Stomach smooth muscle (tissue), 2 donors: ENCODE measurements at regions not wholly inside any gene's neighbourhood (a gene's known extent, or its start where the extent isn't known, plus 50 kb on each side); places are given as distances from the start of the nearest gene placed in this dataset.

Experiments used
- H3K27ac ChIP-seq: one replicate; pipeline ENCODE4 v1.7.0; 2013; ENCODE audit warnings: mild to moderate bottlenecking, low read length, inconsistent platforms
- H3K27me3 ChIP-seq, 2 donors: one replicate each; pipeline ENCODE4 v1.7.0; 2013; ENCODE audit warnings: low read length in 2 of 2; ENCODE audit not compliant: insufficient read depth in 2 of 2, control insufficient read depth in 1 of 2
- H3K36me3 ChIP-seq, 2 donors: one replicate each; pipeline ENCODE4 v1.7.0; 2013; ENCODE audit warnings: low read length in 2 of 2; ENCODE audit not compliant: control insufficient read depth in 2 of 2, insufficient read depth in 2 of 2
- H3K4me1 ChIP-seq: one replicate; pipeline ENCODE4 v1.7.0; 2013; ENCODE audit warnings: low read length; ENCODE audit not compliant: control insufficient read depth, insufficient read depth
- H3K4me3 ChIP-seq, 2 donors: one replicate each; pipeline ENCODE4 v1.7.0; 2013; ENCODE audit warnings: low read length in 2 of 2
- H3K9ac ChIP-seq, 2 donors: one replicate each; pipeline ENCODE4 v1.7.0; 2013; ENCODE audit warnings: low read length in 2 of 2, mild to moderate bottlenecking in 1 of 2
- H3K9me3 ChIP-seq, 2 donors: one replicate each; pipeline ENCODE4 v1.7.0; 2013; ENCODE audit warnings: low read length in 2 of 2; ENCODE audit not compliant: control insufficient read depth in 2 of 2
- donor health status: healthy.
- donor health status: Pancreatic carcinoma.

- Histone ChIP-seq H3K27ac (no peak overlapping the region), H3K4me3 (no peak overlapping the region), H3K36me3 (no peaks in the 10 kb centered on the region), H3K27me3 (no peaks in the 10 kb centered on the region), H3K4me1 (peaks cover 16% of the 10 kb centered on the region), H3K9me3 (no peaks in the 10 kb centered on the region), H3K9ac (no peak overlapping the region)
Observed at GRCh38 chr10:78863906-78864239, 204.9 kb upstream of the ZMIZ1 start.

GRCh38 chr10:78864761-78865537 is 203.8 kb upstream of the ZMIZ1 start:
- Histone ChIP-seq H3K27ac (no peak overlapping the region), H3K4me1 (peaks cover 16% of the 10 kb centered on the region), H3K9ac (no peak overlapping the region), H3K36me3 (no peaks in the 10 kb centered on the region), H3K9me3 (no peaks in the 10 kb centered on the region), H3K4me3 (no peak overlapping the region), H3K27me3 (no peaks in the 10 kb centered on the region)

GRCh38 chr10:78865538-78865875 is 203.3 kb upstream of the ZMIZ1 start:
- H3K4me1 ChIP-seq: peaks cover 16% of the 10 kb centered on the region
- no peaks in the 10 kb centered on the region for H3K36me3 ChIP-seq
- H3K4me3 ChIP-seq: no peak overlapping the region
- no peak overlapping the region for H3K9ac ChIP-seq
- H3K27me3 ChIP-seq: no peaks in the 10 kb centered on the region
- H3K27ac ChIP-seq: no peak overlapping the region
- H3K9me3 ChIP-seq: no peaks in the 10 kb centered on the region

DNA sequence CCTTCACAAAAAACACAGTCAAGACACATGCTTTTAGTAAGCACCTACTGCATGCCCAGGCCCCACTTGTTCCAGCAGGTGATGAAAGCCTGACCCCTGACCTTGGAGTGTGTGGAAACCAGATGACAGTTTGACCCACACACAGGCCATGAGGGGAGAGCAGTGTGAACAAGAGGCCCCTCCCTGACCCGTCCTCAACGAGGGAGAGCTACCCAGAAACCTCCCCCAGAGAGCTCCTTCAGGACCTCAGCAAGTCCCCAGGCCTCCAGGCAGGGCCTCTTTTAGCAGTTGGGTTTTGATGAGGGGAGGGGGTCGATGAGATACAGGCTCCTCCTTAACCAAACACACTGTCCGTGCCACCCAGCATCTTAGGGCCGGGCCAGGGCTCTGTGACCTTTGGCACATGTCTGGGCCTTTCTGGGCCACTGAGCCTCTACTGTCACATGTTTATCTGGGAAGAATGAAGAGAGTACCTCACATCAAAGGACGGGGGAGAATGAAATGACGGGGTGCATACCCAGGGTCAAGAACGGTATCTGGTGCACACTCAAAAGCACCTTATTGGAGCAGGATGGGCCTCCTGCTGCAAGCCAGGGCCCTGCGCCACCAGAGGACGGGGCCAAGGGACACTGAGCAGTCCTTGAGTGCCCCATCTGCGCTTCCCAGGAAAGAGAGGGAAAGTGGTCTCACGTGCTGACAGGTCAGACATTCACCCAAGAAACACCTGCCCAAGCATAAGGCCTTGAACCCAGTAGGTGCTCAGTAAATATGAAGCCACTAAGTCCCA is 202.6 kb upstream of the ZMIZ1 start:
- Histone ChIP-seq H3K4me1 (peaks cover 16% of the 10 kb centered on the region), H3K36me3 (no peaks in the 10 kb centered on the region), H3K27ac (no peak overlapping the region), H3K4me3 (no peak overlapping the region), H3K9ac (no peak overlapping the region), H3K27me3 (no peaks in the 10 kb centered on the region), H3K9me3 (no peaks in the 10 kb centered on the region)

GRCh38 chr10:78866731-78867554 is 201.8 kb upstream of the ZMIZ1 start:
- Histone ChIP-seq H3K4me1 (peaks cover 16% of the 10 kb centered on the region), H3K9ac (no peak overlapping the region)

GRCh38 chr10:78867555-78867939 is 201.2 kb upstream of the ZMIZ1 start:
- Histone ChIP-seq H3K4me1 (peaks cover 16% of the 10 kb centered on the region), H3K9ac (no peak overlapping the region), H3K9me3 (no peaks in the 10 kb centered on the region), H3K27ac (no peak overlapping the region), H3K27me3 (no peaks in the 10 kb centered on the region), H3K36me3 (no peaks in the 10 kb centered on the region), H3K4me3 (no peak overlapping the region)

More at GRCh38 chr10:78866731-78867554, 201.8 kb upstream of the ZMIZ1 start:
- H3K4me3 ChIP-seq: no peak overlapping the region
- H3K27me3 ChIP-seq: no peaks in the 10 kb centered on the region
- H3K27ac ChIP-seq: no peak overlapping the region
- H3K36me3 ChIP-seq: no peaks in the 10 kb centered on the region
- no peaks in the 10 kb centered on the region for H3K9me3 ChIP-seq

DNA sequence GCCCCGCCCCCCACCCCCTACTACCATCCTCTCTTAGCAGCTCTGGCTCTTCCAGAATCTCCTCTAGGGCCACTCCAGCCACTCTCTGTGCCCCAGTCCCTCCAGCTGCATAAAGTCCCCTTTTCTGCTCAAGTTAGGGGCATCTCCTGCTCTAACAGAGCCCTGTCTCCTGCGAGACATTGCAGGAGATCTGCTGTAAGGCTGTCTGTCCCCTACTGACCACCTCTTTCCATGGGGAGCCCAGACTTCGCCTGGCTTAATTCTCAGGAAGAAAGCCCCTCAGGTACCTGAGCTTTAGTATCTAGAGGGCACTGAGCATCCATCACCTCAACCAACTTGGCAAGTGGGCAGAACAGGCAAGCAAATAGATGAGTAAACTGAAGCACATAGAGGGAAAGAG is 200.7 kb upstream of the ZMIZ1 start:
- H3K4me1 ChIP-seq: peaks cover 16% of the 10 kb centered on the region
- no peak overlapping the region for H3K9ac ChIP-seq
- no peaks in the 10 kb centered on the region for H3K9me3 ChIP-seq
- no peaks in the 10 kb centered on the region for H3K27me3 ChIP-seq
- H3K36me3 ChIP-seq: no peaks in the 10 kb centered on the region
- H3K27ac ChIP-seq: no peak overlapping the region
- no peak overlapping the region for H3K4me3 ChIP-seq

GRCh38 chr10:78868456-78868855 is 200.3 kb upstream of the ZMIZ1 start:
- no peaks in the 10 kb centered on the region for H3K27me3 ChIP-seq
- H3K27ac ChIP-seq: no peak overlapping the region
- H3K4me3 ChIP-seq: no peak overlapping the region
- H3K4me1 ChIP-seq: peaks cover 16% of the 10 kb centered on the region
- H3K36me3 ChIP-seq: no peaks in the 10 kb centered on the region
- H3K9me3 ChIP-seq: no peaks in the 10 kb centered on the region
- no peak overlapping the region for H3K9ac ChIP-seq

DNA sequence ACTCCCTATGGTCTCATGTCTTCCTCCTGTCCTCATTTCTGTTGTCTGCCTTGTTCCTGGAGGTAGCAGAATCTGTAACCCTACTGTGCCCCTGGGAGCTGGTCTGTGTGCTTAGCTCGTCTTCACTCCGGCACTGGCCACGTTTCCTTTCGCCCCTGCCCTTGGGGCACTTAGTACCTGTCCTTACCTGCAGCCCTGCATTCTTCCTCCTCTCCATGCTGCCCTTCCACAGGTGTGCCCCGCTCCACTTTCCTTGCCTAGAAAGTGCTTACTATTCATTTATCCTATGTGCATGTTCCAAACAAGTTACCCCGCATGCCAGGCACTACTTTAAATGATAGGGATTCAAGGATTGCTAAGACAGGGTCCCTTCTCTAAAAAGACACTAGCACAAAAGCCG is 199.9 kb upstream of the ZMIZ1 start:
- Histone ChIP-seq H3K27me3 (no peaks in the 10 kb centered on the region), H3K27ac (no peak overlapping the region), H3K9ac (no peak overlapping the region), H3K4me1 (peaks cover 16% of the 10 kb centered on the region), H3K9me3 (no peaks in the 10 kb centered on the region), H3K36me3 (no peaks in the 10 kb centered on the region), H3K4me3 (no peak overlapping the region)

GRCh38 chr10:78869508-78870454 is 199.0 kb upstream of the ZMIZ1 start:
- Histone ChIP-seq H3K9ac (no peak overlapping the region), H3K27me3 (no peaks in the 10 kb centered on the region), H3K36me3 (no peaks in the 10 kb centered on the region), H3K27ac (no peak overlapping the region), H3K4me3 (no peak overlapping the region), H3K9me3 (no peaks in the 10 kb centered on the region), H3K4me1 (peaks cover 16% of the 10 kb centered on the region)
